ENCODE measurements at regions not wholly inside any gene's neighbourhood (a gene's known extent, or its start where the extent isn't known, plus 50 kb on each side); places are given as distances from the start of the nearest gene placed in this dataset.

GRCh38 chr12:107600581-107601144, 84.9 kb upstream of the PWP1 start:
- Histone ChIP-seq H3K9me3 (ENCODE audit: low read depth, low read length, poor library complexity, severe bottlenecking) (no peaks in the 10 kb centered on the region), H3K36me3 (ENCODE audit: insufficient read depth, low read length, poor library complexity, severe bottlenecking) (no peaks in the 10 kb centered on the region), H3K27me3 (replicated peaks; ENCODE audit: insufficient read depth, low read depth, low read length, poor library complexity) (no peaks in the 10 kb centered on the region), H3K27ac (ENCODE audit: low read depth, low read length, poor library complexity, severe bottlenecking) (no peak overlapping the region), H3K4me3 (ENCODE audit: low read depth, low read length, poor library complexity, severe bottlenecking) (no peak overlapping the region), H3K4me1 (ENCODE audit: insufficient read depth, low read length, poor library complexity, severe bottlenecking) (no peaks in the 10 kb centered on the region)
- POLR2A ChIA-PET (ENCODE audit: low non-redundant PET): no interaction called here
- intact Hi-C loops (cut with micrococcal nuclease; ENCODE audit: unreplicated experiment): loop anchor here (10.0 kb wide), 1 partner anchor 1216 kb away; no protein-coding TSS in a partner anchor
- TF ChIP-seq CTCF (conservative IDR thresholded peaks at IDR 0.05; ENCODE audit: low read depth, low read length): no peak
- no peak for TF ChIP-seq EZH2 (IDR thresholded peaks at IDR 0.05; ENCODE audit: borderline replicate concordance, low read depth, low read length, poor library complexity, severe bottlenecking)
- CTCF ChIA-PET: no interaction called here
- DNase-seq (ENCODE audit: low spot score): no peak
- no TSS peak for BruUV-seq (replicated peaks)

- no TSS peak for BruUV-seq (replicated peaks)
- CTCF ChIA-PET: no interaction called here
- POLR2A ChIA-PET (ENCODE audit: low non-redundant PET): interaction anchor here (0.7 kb wide), 1 partner anchor 471 kb away, joined by 3 read pairs; no protein-coding TSS in a partner anchor
- no peak overlapping the region for H3K27ac ChIP-seq (ENCODE audit: low read depth, low read length, poor library complexity, severe bottlenecking)
- TF ChIP-seq EZH2 (IDR thresholded peaks at IDR 0.05; ENCODE audit: borderline replicate concordance, low read depth, low read length, poor library complexity, severe bottlenecking): no peak
- no peaks in the 10 kb centered on the region for H3K36me3 ChIP-seq (ENCODE audit: insufficient read depth, low read length, poor library complexity, severe bottlenecking)
- intact Hi-C loops (cut with micrococcal nuclease; ENCODE audit: unreplicated experiment): loop anchor here (10.0 kb wide), 1 partner anchor 1218 kb away; no protein-coding TSS in a partner anchor
- no peak overlapping the region for H3K4me3 ChIP-seq (ENCODE audit: low read depth, low read length, poor library complexity, severe bottlenecking)
- H3K4me1 ChIP-seq (ENCODE audit: insufficient read depth, low read length, poor library complexity, severe bottlenecking): no peaks in the 10 kb centered on the region
- no peaks in the 10 kb centered on the region for H3K9me3 ChIP-seq (ENCODE audit: low read depth, low read length, poor library complexity, severe bottlenecking)
- no peak for DNase-seq (ENCODE audit: low spot score)
- H3K27me3 ChIP-seq (replicated peaks; ENCODE audit: insufficient read depth, low read depth, low read length, poor library complexity): no peaks in the 10 kb centered on the region
Observed at GRCh38 chr12:107602446-107602845, 83.2 kb upstream of the PWP1 start.

GRCh38 chr12:107605293-107605692, 80.3 kb upstream of the PWP1 start:
- intact Hi-C loops (cut with micrococcal nuclease; ENCODE audit: unreplicated experiment): loop anchor here (5.0 to 10.0 kb wide), 2 partner anchors 288 to 1220 kb away; a partner anchor contains a TSS
- no peak for DNase-seq (ENCODE audit: low spot score)
- H3K36me3 ChIP-seq (ENCODE audit: insufficient read depth, low read length, poor library complexity, severe bottlenecking): no peaks in the 10 kb centered on the region
- ChIA-PET CTCF (interaction anchor here (0.7 to 6.2 kb wide), 2 partner anchors 40 to 473 kb away, joined by 3 to 52 read pairs; no protein-coding TSS in a partner anchor), POLR2A (ENCODE audit: low non-redundant PET) (no interaction called here)
- no TSS peak for BruUV-seq (replicated peaks)
- H3K27ac ChIP-seq (ENCODE audit: low read depth, low read length, poor library complexity, severe bottlenecking): no peak overlapping the region
- H3K9me3 ChIP-seq (ENCODE audit: low read depth, low read length, poor library complexity, severe bottlenecking): no peaks in the 10 kb centered on the region
- H3K4me1 ChIP-seq (ENCODE audit: insufficient read depth, low read length, poor library complexity, severe bottlenecking): no peaks in the 10 kb centered on the region
- TF ChIP-seq CTCF (conservative IDR thresholded peaks at IDR 0.05; ENCODE audit: low read depth, low read length) (no peak), EZH2 (IDR thresholded peaks at IDR 0.05; ENCODE audit: borderline replicate concordance, low read depth, low read length, poor library complexity, severe bottlenecking) (no peak)
- no peak overlapping the region for H3K4me3 ChIP-seq (ENCODE audit: low read depth, low read length, poor library complexity, severe bottlenecking)
- no peaks in the 10 kb centered on the region for H3K27me3 ChIP-seq (replicated peaks; ENCODE audit: insufficient read depth, low read depth, low read length, poor library complexity)
